Tibial nerve (tissue), 3 donors: ENCODE measurements at regions not wholly inside any gene's neighbourhood (a gene's known extent, or its start where the extent isn't known, plus 50 kb on each side); places are given as distances from the start of the nearest gene placed in this dataset.

ENCODE experiments used
- CTCF ChIP-seq, 5 experiments: fragments of 200-600 bp in 3 of 5; fragments of 450-650 bp in 2 of 5; sonication (generic) in 3 of 5; IDR thresholded peaks; one replicate each; pipeline ENCODE4 v1.5.1; 2016 to 2019; ENCODE audit warnings: antibody characterized with exemption in 5 of 5, mild to moderate bottlenecking in 3 of 5, moderate library complexity in 2 of 5
- POLR2A ChIP-seq, 2 donors: fragments of 450-650 bp; IDR thresholded peaks; one replicate each; pipeline ENCODE4 v1.6.1; 2017; ENCODE audit warnings: antibody characterized with exemption in 2 of 2, mild to moderate bottlenecking in 2 of 2, moderate library complexity in 2 of 2

GRCh38 chr1:104830534-104830933, 1080.8 kb downstream of the AMY1C start:
- no peak for TF ChIP-seq CTCF (IDR thresholded peaks at IDR 0.05)
- TF ChIP-seq POLR2A (IDR thresholded peaks at IDR 0.05): no peak
